ENCODE measurements at regions not wholly inside any gene's neighbourhood (a gene's known extent, or its start where the extent isn't known, plus 50 kb on each side); places are given as distances from the start of the nearest gene placed in this dataset.

DNA sequence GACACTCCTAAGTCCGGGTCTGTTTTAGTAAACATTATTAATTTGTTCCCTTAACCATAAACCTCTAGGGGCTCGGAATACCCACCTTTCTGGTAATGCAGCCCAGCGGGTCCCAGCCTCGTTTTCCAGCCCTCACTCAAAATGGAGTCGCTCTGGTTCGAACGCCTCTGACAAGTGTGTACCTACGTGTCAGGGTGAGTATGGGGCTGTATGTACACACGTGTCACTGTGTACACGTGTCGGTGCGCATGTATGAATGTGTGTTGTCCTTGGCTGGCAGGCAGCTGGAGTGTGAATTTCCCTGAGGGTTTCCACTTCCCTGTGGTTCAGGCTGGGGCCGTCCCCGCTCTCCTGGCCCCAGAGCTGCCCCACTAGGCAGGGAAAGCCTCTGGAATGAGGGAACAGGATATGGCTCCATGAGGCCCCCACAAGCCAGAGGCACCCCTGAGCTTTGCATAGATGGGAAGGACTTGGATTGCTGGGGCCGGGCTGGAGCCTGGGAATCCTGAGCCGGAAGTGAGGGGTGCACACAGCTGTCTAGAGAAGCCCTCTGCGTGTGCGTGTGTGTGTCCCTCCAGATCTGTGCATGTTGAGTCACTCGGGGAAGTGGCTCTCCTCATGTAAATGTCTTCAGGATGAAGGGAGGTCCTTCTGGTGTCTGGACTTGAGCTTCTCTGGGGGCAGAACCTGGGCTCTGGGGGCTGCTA, 160.8 kb upstream of the IER5L start:
- POLR2A ChIA-PET, result no interaction called here
- intact Hi-C loops (cut with micrococcal nuclease), result no loop called here
- peaks cover 14% of the 10 kb centered on the region for H3K4me1 Mint-ChIP-seq (ENCODE audit: insufficient read depth, unreplicated experiment)
- no peaks in the 10 kb centered on the region for H3K9me3 Mint-ChIP-seq (ENCODE audit: unreplicated experiment)
- BruUV-seq (replicated peaks), result no TSS peak
- DNase-seq (ENCODE audit: unreplicated experiment), result no peak
- H3K36me3 Mint-ChIP-seq (ENCODE audit: insufficient read depth, unreplicated experiment), result peaks cover 7% of the 10 kb centered on the region
- H3K27me3 Mint-ChIP-seq (ENCODE audit: insufficient read depth, unreplicated experiment), result no peaks in the 10 kb centered on the region
- H3K27ac Mint-ChIP-seq (ENCODE audit: low read depth, unreplicated experiment), result no peak overlapping the region
- CTCF ChIA-PET, result interaction anchor here (0.5 to 1.0 kb wide), 2 partner anchors 15 to 164 kb away, joined by 3 read pairs; no protein-coding TSS in a partner anchor
- TF ChIP-seq, protein P1, sequence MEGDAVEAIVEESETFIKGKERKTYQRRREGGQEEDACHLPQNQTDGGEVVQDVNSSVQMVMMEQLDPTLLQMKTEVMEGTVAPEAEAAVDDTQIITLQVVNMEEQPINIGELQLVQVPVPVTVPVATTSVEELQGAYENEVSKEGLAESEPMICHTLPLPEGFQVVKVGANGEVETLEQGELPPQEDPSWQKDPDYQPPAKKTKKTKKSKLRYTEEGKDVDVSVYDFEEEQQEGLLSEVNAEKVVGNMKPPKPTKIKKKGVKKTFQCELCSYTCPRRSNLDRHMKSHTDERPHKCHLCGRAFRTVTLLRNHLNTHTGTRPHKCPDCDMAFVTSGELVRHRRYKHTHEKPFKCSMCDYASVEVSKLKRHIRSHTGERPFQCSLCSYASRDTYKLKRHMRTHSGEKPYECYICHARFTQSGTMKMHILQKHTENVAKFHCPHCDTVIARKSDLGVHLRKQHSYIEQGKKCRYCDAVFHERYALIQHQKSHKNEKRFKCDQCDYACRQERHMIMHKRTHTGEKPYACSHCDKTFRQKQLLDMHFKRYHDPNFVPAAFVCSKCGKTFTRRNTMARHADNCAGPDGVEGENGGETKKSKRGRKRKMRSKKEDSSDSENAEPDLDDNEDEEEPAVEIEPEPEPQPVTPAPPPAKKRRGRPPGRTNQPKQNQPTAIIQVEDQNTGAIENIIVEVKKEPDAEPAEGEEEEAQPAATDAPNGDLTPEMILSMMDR (IDR thresholded peaks at IDR 0.05; ENCODE audit: unreplicated experiment), result no peak
- no peak overlapping the region for H3K4me3 Mint-ChIP-seq (ENCODE audit: unreplicated experiment)

DNA sequence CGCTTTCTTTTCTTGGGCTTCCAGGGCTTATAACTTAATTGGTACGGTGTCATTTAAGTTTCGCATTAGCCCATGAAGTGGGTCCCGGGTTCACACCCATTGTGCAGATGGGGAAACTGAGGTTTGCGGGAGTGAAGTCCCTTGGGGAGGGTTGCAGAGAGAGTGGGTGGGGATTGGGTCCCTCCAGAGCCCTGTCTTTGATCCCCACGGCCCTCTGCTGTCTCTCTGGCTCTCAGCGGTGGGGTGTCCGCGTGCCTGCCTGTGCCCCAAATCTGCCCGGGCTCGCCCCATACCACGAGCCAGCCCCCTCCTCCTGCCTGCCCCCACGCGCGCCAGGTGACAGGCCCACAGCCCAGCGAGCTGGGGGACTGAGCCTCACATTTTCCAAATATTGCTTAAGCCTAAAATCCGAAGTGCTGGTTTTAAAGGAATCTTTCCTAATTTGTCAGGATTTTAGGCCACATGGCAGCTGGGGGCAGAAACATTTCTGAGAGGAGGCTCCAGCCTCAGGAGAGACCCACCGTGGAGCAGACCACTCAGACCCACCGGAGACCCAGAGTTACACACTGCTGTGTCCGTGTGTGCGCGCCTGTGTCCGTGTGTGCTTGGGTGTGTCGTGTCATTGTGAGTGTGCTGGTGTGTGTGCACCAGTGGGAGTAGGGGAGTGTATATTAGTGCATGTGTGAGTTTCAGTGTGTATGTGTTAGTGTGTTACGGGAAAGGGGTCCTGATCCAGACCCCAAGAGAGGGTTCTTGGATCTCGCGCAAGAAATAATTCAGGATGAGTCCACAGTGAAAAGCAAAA, 159.5 kb upstream of the IER5L start:
- TF ChIP-seq, protein P1 (IDR thresholded peaks at IDR 0.05; ENCODE audit: unreplicated experiment), result no peak
- no peaks in the 10 kb centered on the region for H3K27me3 Mint-ChIP-seq (ENCODE audit: insufficient read depth, unreplicated experiment)
- no peak overlapping the region for H3K27ac Mint-ChIP-seq (ENCODE audit: low read depth, unreplicated experiment)
- intact Hi-C loops (cut with micrococcal nuclease), result no loop called here
- no peaks in the 10 kb centered on the region for H3K36me3 Mint-ChIP-seq (ENCODE audit: insufficient read depth, unreplicated experiment)
- BruUV-seq (replicated peaks), result no TSS peak
- no peak for DNase-seq (ENCODE audit: unreplicated experiment)
- H3K4me3 Mint-ChIP-seq (ENCODE audit: unreplicated experiment), result no peak overlapping the region
- no peaks in the 10 kb centered on the region for H3K9me3 Mint-ChIP-seq (ENCODE audit: unreplicated experiment)
- POLR2A ChIA-PET, result no interaction called here
- CTCF ChIA-PET, result interaction anchor here (0.6 kb wide), 1 partner anchor 42 kb away, joined by 3 read pairs; no protein-coding TSS in a partner anchor
- peaks cover 19% of the 10 kb centered on the region for H3K4me1 Mint-ChIP-seq (ENCODE audit: insufficient read depth, unreplicated experiment)

DNA sequence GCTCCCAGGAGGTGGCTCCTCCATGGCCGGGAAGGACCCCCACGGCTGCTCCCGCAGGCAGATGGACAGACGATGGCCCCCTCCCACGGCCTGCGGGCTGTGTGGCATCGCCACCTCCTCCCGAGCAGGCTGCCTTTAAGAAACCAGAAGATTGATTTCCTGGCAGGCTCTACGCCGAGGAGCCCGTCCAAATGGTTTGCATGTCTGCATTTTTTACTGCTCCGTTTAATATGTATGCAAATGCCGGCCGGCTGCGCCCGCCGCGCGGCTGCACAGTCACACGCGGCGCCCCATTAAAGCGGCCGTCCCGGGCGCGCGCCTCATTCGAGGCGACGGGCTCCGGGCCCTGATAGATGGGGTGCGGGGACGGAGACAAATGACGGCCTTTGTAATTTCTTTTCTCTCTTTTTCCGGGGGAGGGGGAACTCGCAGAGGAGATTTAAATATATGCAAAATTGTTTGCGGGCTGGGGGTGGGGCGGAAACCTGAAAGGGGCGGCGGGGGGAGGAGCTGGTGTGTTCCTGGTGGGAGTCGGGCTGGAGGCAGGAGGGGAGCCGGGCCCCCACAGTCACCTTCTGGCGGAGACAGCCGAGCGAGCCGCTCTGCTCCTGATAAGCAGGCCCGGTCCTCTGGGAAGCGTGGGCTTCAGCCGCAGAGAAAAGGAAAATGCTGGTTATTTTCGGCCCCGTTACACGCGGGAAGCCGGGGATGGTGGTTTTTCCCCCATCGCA, 158.7 kb upstream of the IER5L start:
- CTCF ChIA-PET, result interaction anchor here (0.6 to 4.0 kb wide), 2 partner anchors 43 to 163 kb away, joined by 3 to 28 read pairs; no protein-coding TSS in a partner anchor
- no peaks in the 10 kb centered on the region for H3K9me3 Mint-ChIP-seq (ENCODE audit: unreplicated experiment)
- intact Hi-C loops (cut with micrococcal nuclease), result no loop called here

More for the DNA sequence above, 158.7 kb upstream of the IER5L start:
- DNase-seq (ENCODE audit: unreplicated experiment), result no peak
- no TSS peak for BruUV-seq (replicated peaks)
- Mint-ChIP-seq H3K36me3 (ENCODE audit: insufficient read depth, unreplicated experiment) (no peaks in the 10 kb centered on the region), H3K27me3 (ENCODE audit: insufficient read depth, unreplicated experiment) (no peaks in the 10 kb centered on the region), H3K27ac (ENCODE audit: low read depth, unreplicated experiment) (no peak overlapping the region), H3K4me1 (ENCODE audit: insufficient read depth, unreplicated experiment) (peaks cover 19% of the 10 kb centered on the region), H3K4me3 (ENCODE audit: unreplicated experiment) (no peak overlapping the region)
- TF ChIP-seq, protein P1 (IDR thresholded peaks at IDR 0.05; ENCODE audit: unreplicated experiment), result no peak
- POLR2A ChIA-PET, result interaction anchor here (5.2 to 7.7 kb wide), 2 partner anchors 10 to 161 kb away, joined by 38 to 206 read pairs; partner anchors contain the start of gene IER5L

All from MCF 10A (cell line).